OCI-LY3 (cell line): ENCODE measurements at regions not wholly inside any gene's neighbourhood (a gene's known extent, or its start where the extent isn't known, plus 50 kb on each side); places are given as distances from the start of the nearest gene placed in this dataset.

Experiments used
- H2AFZ ChIP-seq: fragments of 200-600, 300-600 bp; shearing (Covaris generic); 2 replicates; pipeline ENCODE4 v1.6.0; 2014; ENCODE audit warnings: antibody characterized with exemption, low read depth, low read length
- H3K27ac ChIP-seq: fragments of 200-600, 300-600 bp; sonication (generic); 2 replicates; pipeline ENCODE4 v1.5.1; 2014; ENCODE audit warnings: mild to moderate bottlenecking, low read length, moderate library complexity, mixed read lengths
- H3K27me3 ChIP-seq: fragments of 200-600, 300-600 bp; sonication (generic); 2 replicates; pipeline ENCODE4 v1.6.1; 2014; ENCODE audit warnings: low read depth, low read length, mixed read lengths
- H3K36me3 ChIP-seq: fragments of 200-600, 300-600 bp; sonication (generic); replicated peaks from 2 replicates; pipeline ENCODE3; 2014; ENCODE audit warnings: low read depth, low read length, mixed read lengths
- H3K4me1 ChIP-seq: fragments of 300-600, 200-600 bp; sonication (generic); 2 replicates; pipeline ENCODE4 v1.6.1; 2014; ENCODE audit warnings: low read length, mixed read lengths
- H3K4me2 ChIP-seq: fragments of 200-600, 300-600 bp; sonication (generic); 2 replicates; pipeline ENCODE4 v1.6.1; 2014; ENCODE audit warnings: low read length, mixed read lengths
- H3K4me3 ChIP-seq: fragments of 300-600, 200-600 bp; sonication (generic); 2 replicates; pipeline ENCODE4 v1.5.1; 2014; ENCODE audit warnings: antibody characterized with exemption, mild to moderate bottlenecking, low read length, moderate library complexity
- H3K79me2 ChIP-seq: fragments of 300-600, 200-600 bp; shearing (Covaris generic); 2 replicates; pipeline ENCODE4 v1.6.1; 2014; ENCODE audit warnings: mild to moderate bottlenecking, low read length, mixed read lengths
- H3K9ac ChIP-seq: fragments of 300-600, 200-600 bp; shearing (Covaris generic); 2 replicates; pipeline ENCODE4 v1.6.0; 2014; ENCODE audit warnings: mild to moderate bottlenecking, low read length, moderate library complexity
- H3K9me3 ChIP-seq: fragments of 200-600, 300-600 bp; shearing (Covaris generic); 2 replicates; pipeline ENCODE4 v1.6.1; 2014; ENCODE audit warnings: low read length, mixed read lengths; ENCODE audit not compliant: insufficient read depth
- H4K20me1 ChIP-seq: fragments of 200-600, 300-600 bp; sonication (generic); 2 replicates; pipeline ENCODE4 v1.6.1; 2016; ENCODE audit warnings: low read length, mixed read lengths; ENCODE audit not compliant: insufficient read depth
- EZH2phosphoT487 ChIP-seq: fragments of 200-600 bp; shearing (Covaris generic); IDR thresholded peaks from 2 replicates; pipeline ENCODE4 v1.6.1; 2018; ENCODE audit warnings: antibody characterized with exemption, mixed run types, low read depth
- TF ChIP-seq, protein P1 (sequence below): fragments of 200-600, 300-600 bp; sonication (generic); IDR thresholded peaks from 2 replicates; pipeline ENCODE4 v1.5.1; 2014; ENCODE audit warnings: antibody characterized with exemption, low read length, low read depth

DNA sequence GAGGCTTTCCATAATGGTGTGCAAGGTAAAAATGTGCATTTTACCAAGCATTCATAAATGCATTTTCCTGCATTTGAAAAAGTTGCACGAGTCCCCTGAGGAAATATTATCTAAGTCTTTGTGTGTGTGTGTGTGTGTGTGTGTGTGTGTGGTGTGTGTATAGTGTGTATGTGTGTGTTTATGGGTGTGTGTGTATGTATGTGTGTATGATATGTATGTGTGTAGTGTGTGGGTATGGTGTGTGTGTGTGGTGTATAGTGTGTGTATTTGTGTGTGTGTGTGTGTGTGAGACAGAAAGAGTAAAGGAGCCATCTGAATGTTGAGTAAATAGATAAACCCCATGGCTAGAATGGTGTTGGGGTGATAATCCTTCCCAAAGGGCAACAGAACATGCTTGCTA lies 229.6 kb upstream of the TBC1D5 start:
- TF ChIP-seq, protein P1, sequence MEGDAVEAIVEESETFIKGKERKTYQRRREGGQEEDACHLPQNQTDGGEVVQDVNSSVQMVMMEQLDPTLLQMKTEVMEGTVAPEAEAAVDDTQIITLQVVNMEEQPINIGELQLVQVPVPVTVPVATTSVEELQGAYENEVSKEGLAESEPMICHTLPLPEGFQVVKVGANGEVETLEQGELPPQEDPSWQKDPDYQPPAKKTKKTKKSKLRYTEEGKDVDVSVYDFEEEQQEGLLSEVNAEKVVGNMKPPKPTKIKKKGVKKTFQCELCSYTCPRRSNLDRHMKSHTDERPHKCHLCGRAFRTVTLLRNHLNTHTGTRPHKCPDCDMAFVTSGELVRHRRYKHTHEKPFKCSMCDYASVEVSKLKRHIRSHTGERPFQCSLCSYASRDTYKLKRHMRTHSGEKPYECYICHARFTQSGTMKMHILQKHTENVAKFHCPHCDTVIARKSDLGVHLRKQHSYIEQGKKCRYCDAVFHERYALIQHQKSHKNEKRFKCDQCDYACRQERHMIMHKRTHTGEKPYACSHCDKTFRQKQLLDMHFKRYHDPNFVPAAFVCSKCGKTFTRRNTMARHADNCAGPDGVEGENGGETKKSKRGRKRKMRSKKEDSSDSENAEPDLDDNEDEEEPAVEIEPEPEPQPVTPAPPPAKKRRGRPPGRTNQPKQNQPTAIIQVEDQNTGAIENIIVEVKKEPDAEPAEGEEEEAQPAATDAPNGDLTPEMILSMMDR = no peak
- TF ChIP-seq EZH2phosphoT487 = no peak
- Histone ChIP-seq H3K36me3 (no peaks in the 10 kb centered on the region), H3K79me2 (no peaks in the 10 kb centered on the region), H3K4me1 (no peaks in the 10 kb centered on the region), H3K9ac (no peak overlapping the region), H4K20me1 (no peaks in the 10 kb centered on the region), H3K4me3 (no peak overlapping the region), H2AFZ (no peak overlapping the region), H3K27me3 (no peaks in the 10 kb centered on the region), H3K9me3 (no peaks in the 10 kb centered on the region), H3K27ac (no peak overlapping the region), H3K4me2 (no peak overlapping the region)

DNA sequence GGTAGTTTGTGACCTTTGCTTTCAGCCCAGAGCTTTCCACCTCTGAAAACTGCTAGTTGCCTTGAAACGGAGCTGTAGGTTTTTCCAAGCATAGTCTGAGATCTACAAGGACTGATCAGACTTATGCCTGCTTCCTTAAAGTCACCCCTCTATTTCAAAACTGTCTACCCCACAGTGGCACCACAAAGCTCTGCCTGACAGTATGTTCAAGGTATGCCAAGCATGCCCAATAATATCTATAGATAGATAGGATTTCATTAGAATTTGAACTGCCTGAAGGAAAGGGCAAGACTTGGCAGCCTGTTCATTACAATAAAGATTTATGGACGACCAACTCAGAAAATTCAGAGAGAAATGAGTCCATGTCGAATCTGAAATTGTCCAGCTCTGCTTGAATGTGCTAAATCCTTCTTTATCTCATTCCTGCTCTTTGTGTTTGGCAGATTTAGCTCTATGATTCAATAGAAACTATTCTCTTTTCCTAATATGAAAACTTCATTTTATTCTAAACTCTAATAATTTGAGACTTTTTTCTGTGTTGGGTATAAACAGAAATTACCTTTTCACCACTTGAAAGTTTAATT lies 227.6 kb upstream of the TBC1D5 start:
- TF ChIP-seq, protein P1 = no peak
- no peak overlapping the region for H3K27ac ChIP-seq
- no peaks in the 10 kb centered on the region for H3K4me1 ChIP-seq
- no peaks in the 10 kb centered on the region for H4K20me1 ChIP-seq
- H3K9ac ChIP-seq = no peak overlapping the region
- no peaks in the 10 kb centered on the region for H3K79me2 ChIP-seq
- no peak overlapping the region for H2AFZ ChIP-seq
- H3K27me3 ChIP-seq = no peaks in the 10 kb centered on the region
- H3K9me3 ChIP-seq = no peaks in the 10 kb centered on the region
- H3K4me2 ChIP-seq = no peak overlapping the region
- H3K4me3 ChIP-seq = no peak overlapping the region
- H3K36me3 ChIP-seq = no peaks in the 10 kb centered on the region

DNA sequence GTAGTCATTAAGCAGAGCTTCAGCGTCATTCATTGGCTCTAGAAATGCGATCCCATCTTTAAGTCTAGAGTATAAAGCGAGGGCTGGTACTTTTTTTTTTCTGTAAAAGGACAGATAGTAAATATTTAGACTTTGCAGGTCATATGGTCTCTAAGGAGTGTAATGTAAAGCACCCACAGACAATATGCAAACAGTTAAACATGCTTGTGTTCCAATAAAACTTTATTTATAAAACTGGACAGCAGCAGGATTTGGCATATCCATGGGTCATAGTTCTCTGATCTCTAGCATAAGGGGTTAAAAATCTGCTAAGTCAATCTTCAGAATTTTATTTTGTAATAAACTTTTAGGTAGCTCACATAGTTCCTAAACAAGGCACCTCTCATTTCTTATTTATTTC lies 226.8 kb upstream of the TBC1D5 start:
- H3K9ac ChIP-seq = no peak overlapping the region
- no peaks in the 10 kb centered on the region for H3K27me3 ChIP-seq
- H2AFZ ChIP-seq = no peak overlapping the region
- no peaks in the 10 kb centered on the region for H3K9me3 ChIP-seq
- no peak for TF ChIP-seq EZH2phosphoT487
- TF ChIP-seq, protein P1 = no peak
- no peaks in the 10 kb centered on the region for H4K20me1 ChIP-seq
- H3K4me2 ChIP-seq = no peak overlapping the region
- no peaks in the 10 kb centered on the region for H3K36me3 ChIP-seq
- no peak overlapping the region for H3K4me3 ChIP-seq
- H3K27ac ChIP-seq = no peak overlapping the region
- no peaks in the 10 kb centered on the region for H3K4me1 ChIP-seq
- no peaks in the 10 kb centered on the region for H3K79me2 ChIP-seq

DNA sequence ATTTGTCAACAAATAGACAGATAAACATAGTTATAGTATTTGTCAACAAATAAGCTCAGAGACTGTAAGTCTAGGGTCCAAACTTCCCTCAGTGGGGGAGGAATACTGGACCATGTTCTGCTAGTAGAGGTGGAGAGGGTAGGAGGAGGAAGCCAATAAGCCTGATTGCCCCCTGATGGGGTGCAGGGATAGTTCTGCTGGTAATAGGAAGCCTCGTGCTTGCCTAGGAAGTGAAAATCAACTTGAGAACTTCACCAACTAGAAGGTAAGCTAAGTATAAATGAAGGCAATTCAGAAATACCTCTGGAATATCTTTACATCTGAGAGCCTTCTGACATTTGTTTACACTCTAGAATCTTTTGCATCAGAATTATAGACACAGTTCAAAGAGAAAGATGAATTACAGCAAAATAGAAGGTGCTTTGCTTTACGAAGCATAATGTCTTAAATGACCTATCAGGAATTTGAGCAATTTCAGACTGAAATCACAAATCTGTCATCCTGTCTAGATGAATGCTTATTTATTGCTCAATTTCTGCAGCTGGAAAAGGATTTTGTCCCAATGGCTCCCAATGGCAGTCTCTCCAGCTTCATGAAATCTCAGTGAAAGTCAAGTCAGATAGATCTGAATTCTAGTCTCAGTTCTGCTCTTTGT lies 225.6 kb upstream of the TBC1D5 start:
- Histone ChIP-seq H3K27me3 (no peaks in the 10 kb centered on the region), H3K4me3 (no peak overlapping the region), H2AFZ (no peak overlapping the region), H3K36me3 (no peaks in the 10 kb centered on the region), H3K4me2 (no peak overlapping the region), H4K20me1 (no peaks in the 10 kb centered on the region), H3K27ac (no peak overlapping the region), H3K79me2 (no peaks in the 10 kb centered on the region), H3K4me1 (no peaks in the 10 kb centered on the region), H3K9ac (no peak overlapping the region), H3K9me3 (no peaks in the 10 kb centered on the region)
- TF ChIP-seq, protein P1 = no peak
- TF ChIP-seq EZH2phosphoT487 = no peak
